Esophagus squamous epithelium (tissue), 4 donors: ENCODE measurements at regions not wholly inside any gene's neighbourhood (a gene's known extent, or its start where the extent isn't known, plus 50 kb on each side); places are given as distances from the start of the nearest gene placed in this dataset.

ENCODE experiments used
- CTCF ChIP-seq, 6 experiments: fragments of 450-650 bp in 4 of 6; fragments of 200-600 bp in 2 of 6; sonication (generic) in 2 of 6; IDR thresholded peaks; one replicate each; pipeline ENCODE4 v1.5.1; 2016 to 2019; ENCODE audit warnings: antibody characterized with exemption in 6 of 6, mild to moderate bottlenecking in 4 of 6, moderate library complexity in 4 of 6
- POLR2A ChIP-seq, 4 donors: fragments of 450-650 bp; IDR thresholded peaks; one replicate each; pipeline ENCODE4 v1.6.1; 2017; ENCODE audit warnings: antibody characterized with exemption in 4 of 4, mild to moderate bottlenecking in 4 of 4, moderate library complexity in 3 of 4

- TF ChIP-seq POLR2A (IDR thresholded peaks at IDR 0.05) (no peak), CTCF (IDR thresholded peaks at IDR 0.05) (no peak)
Observed at GRCh38 chr5:8727396-8727795, 818.5 kb downstream of the SEMA5A start.
